H1 (cell line): ENCODE measurements at regions not wholly inside any gene's neighbourhood (a gene's known extent, or its start where the extent isn't known, plus 50 kb on each side); places are given as distances from the start of the nearest gene placed in this dataset.
A peak's percentile ranks its signal among the peaks of the same experiment; 100 is the strongest.

Experiments used
- BACH1 ChIP-seq: IDR thresholded peaks from 2 replicates; pipeline ENCODE4 v1.6.1; 2012; ENCODE audit warnings: low read length, improper control_type of control experiment
- CTBP2 ChIP-seq: IDR thresholded peaks from 2 replicates; pipeline ENCODE4 v1.7.0; 2011; ENCODE audit warnings: borderline replicate concordance, mild to moderate bottlenecking, moderate library complexity, mixed read lengths, low read length; ENCODE audit not compliant: insufficient read depth, insufficient read length
- EZH2 ChIP-seq: fragments of 200-600 bp; sonication (generic); IDR thresholded peaks from 2 replicates; pipeline ENCODE4 v1.7.1; 2012; ENCODE audit warnings: low read depth, mild to moderate bottlenecking, moderate library complexity, low read length, inconsistent platforms; ENCODE audit not compliant: severe bottlenecking
- FOSL1 ChIP-seq: IDR thresholded peaks from 2 replicates; pipeline ENCODE4 v1.6.1; 2011; ENCODE audit warnings: mild to moderate bottlenecking, low read depth, low read length, moderate library complexity; ENCODE audit not compliant: insufficient read depth
- JUND ChIP-seq: IDR thresholded peaks from 2 replicates; pipeline ENCODE4 v1.6.1; 2011; ENCODE audit warnings: mild to moderate bottlenecking, improper control_type of control experiment, low read length
- RFX5 ChIP-seq: IDR thresholded peaks from 2 replicates; pipeline ENCODE4 v1.6.1; 2011; ENCODE audit warnings: low read depth, low read length, improper control_type of control experiment, borderline replicate concordance
- YY1 ChIP-seq: IDR thresholded peaks from 2 replicates; pipeline ENCODE4 v1.6.1; 2011; ENCODE audit warnings: low read depth, mild to moderate bottlenecking, low read length
- TF ChIP-seq, protein P1 (sequence below): IDR thresholded peaks from 2 replicates; pipeline ENCODE4 v1.6.1; 2012; ENCODE audit warnings: inconsistent platforms

DNA sequence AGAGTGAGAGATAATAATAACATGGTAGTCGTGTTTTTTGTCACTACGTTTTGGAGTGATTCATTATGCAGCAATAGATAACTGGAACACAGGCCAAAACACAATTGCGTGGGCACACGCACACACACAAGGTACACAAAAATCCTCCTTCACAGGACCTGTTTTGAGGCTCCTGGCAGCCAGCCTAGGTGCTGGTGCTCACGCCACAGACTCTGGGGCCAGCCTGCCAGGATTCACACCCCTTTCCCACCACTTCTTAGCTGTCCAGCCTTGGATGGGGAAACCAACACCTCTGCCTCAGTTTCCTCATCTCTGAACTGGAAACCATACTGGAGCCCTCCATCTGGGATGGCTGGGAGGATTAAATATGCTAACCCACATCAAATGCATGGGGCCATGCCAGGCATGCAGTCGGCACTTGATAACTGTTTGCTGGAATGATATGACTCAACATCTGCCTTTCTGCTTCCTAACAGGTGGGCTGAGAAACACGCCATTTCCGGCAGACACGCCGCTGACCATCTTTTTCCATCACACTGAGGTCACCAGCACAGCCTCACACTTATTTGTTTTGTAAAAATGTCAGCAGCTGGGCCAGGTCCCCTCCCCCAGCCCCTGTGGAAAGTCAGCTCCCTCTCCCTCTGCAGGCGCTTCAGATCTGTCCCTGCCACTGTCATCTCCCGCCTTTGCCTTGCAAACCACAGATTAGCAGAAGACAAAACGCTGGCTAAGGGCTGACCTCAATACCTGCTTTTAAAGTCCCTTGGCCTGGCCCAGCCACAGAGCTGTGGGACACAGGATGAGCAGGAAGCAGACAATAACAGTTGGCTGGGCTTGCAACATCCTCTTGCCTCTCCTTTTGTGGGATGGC is 237.5 kb downstream of the BCOR start (continued):
- TF ChIP-seq FOSL1 (no peak), JUND (peak; percentile 55; the same call in 1 of the 2 replicates), EZH2 (no peak), BACH1 (no peak), RFX5 (no peak), CTBP2 (no peak), YY1 (no peak)
- TF ChIP-seq, protein P1, sequence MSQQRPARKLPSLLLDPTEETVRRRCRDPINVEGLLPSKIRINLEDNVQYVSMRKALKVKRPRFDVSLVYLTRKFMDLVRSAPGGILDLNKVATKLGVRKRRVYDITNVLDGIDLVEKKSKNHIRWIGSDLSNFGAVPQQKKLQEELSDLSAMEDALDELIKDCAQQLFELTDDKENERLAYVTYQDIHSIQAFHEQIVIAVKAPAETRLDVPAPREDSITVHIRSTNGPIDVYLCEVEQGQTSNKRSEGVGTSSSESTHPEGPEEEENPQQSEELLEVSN: peak; percentile 47; the same call in 1 of the 2 replicates
- TF ChIP-seq, all 59 proteins: peak for 3
